Tibial nerve (tissue), 3 donors: ENCODE measurements at regions not wholly inside any gene's neighbourhood (a gene's known extent, or its start where the extent isn't known, plus 50 kb on each side); places are given as distances from the start of the nearest gene placed in this dataset.

Experiments
- CTCF ChIP-seq, 5 experiments: fragments of 200-600 bp in 3 of 5; fragments of 450-650 bp in 2 of 5; sonication (generic) in 3 of 5; IDR thresholded peaks; one replicate each; pipeline ENCODE4 v1.5.1; 2016 to 2019; ENCODE audit warnings: antibody characterized with exemption in 5 of 5, mild to moderate bottlenecking in 3 of 5, moderate library complexity in 2 of 5
- POLR2A ChIP-seq, 2 donors: fragments of 450-650 bp; IDR thresholded peaks; one replicate each; pipeline ENCODE4 v1.6.1; 2017; ENCODE audit warnings: antibody characterized with exemption in 2 of 2, mild to moderate bottlenecking in 2 of 2, moderate library complexity in 2 of 2

GRCh38 chr9:107188376-107188775 lies 94.7 kb upstream of the RAD23B start:
- TF ChIP-seq CTCF (IDR thresholded peaks at IDR 0.05) (no peak), POLR2A (IDR thresholded peaks at IDR 0.05) (no peak)
